ENCODE measurements at regions not wholly inside any gene's neighbourhood (a gene's known extent, or its start where the extent isn't known, plus 50 kb on each side); places are given as distances from the start of the nearest gene placed in this dataset.

- Histone ChIP-seq H3K4me3 (replicated peaks in 1 of 3; ENCODE audit: low read depth in 2 of 3, low read length in 3 of 3) (no peak overlapping the region), H2AFZ (ENCODE audit: insufficient read depth, low read depth, low read length, poor library complexity, severe bottlenecking) (no peak overlapping the region), H3K27me3 (ENCODE audit: control insufficient read depth in 2 of 2, insufficient read depth in 2 of 2, low read length in 2 of 2) (peaks cover 0 to 4% of the 10 kb centered on the region in 2 donors), H3K36me3 (replicated peaks in 1 of 2; ENCODE audit: control insufficient read depth in 1 of 2, insufficient read depth in 2 of 2, low read length in 2 of 2) (no peaks in the 10 kb centered on the region), H3K4me2 (replicated peaks; ENCODE audit: extremely low read depth, low read length, poor library complexity, severe bottlenecking) (no peak overlapping the region), H3K9me3 (replicated peaks in 1 of 2; ENCODE audit: control insufficient read depth in 1 of 2, insufficient read depth in 1 of 2, low read length in 2 of 2) (no peaks in the 10 kb centered on the region), H3K4me1 (ENCODE audit: control insufficient read depth in 1 of 2, insufficient read depth in 2 of 2, low read length in 2 of 2) (peaks cover 4 to 5% of the 10 kb centered on the region in 2 donors), H3K79me2 (ENCODE audit: insufficient read depth, low read length) (no peaks in the 10 kb centered on the region), H3K27ac (ENCODE audit: low read depth in 1 of 2, low read length in 2 of 2) (no peak overlapping the region), H4K20me1 (ENCODE audit: insufficient read depth, low read length) (no peaks in the 10 kb centered on the region), H3K9ac (ENCODE audit: insufficient read depth, low read length, poor library complexity, severe bottlenecking) (no peak overlapping the region)
- Mint-ChIP-seq H3K27ac (no peak overlapping the region), H3K4me1 (peaks cover 6% of the 10 kb centered on the region), H3K27me3 (ENCODE audit: low read depth in 3 of 3) (peaks cover 6 to 24% (median 22%) of the 10 kb centered on the region in 3 donors), H3K9me3 (peaks cover 0 to 8% (median 0%) of the 10 kb centered on the region in 7 donors), H3K36me3 (peaks cover 0 to 1% of the 10 kb centered on the region in 2 donors), H3K4me3 (no peak overlapping the region)
- 100% methylated on average over 1 of the region's 8 CpGs for WGBS (ENCODE audit: insufficient coverage)
- DNase-seq: no peak
- intact Hi-C loops (cut with micrococcal nuclease): no loop called here
- TF ChIP-seq, protein P1, sequence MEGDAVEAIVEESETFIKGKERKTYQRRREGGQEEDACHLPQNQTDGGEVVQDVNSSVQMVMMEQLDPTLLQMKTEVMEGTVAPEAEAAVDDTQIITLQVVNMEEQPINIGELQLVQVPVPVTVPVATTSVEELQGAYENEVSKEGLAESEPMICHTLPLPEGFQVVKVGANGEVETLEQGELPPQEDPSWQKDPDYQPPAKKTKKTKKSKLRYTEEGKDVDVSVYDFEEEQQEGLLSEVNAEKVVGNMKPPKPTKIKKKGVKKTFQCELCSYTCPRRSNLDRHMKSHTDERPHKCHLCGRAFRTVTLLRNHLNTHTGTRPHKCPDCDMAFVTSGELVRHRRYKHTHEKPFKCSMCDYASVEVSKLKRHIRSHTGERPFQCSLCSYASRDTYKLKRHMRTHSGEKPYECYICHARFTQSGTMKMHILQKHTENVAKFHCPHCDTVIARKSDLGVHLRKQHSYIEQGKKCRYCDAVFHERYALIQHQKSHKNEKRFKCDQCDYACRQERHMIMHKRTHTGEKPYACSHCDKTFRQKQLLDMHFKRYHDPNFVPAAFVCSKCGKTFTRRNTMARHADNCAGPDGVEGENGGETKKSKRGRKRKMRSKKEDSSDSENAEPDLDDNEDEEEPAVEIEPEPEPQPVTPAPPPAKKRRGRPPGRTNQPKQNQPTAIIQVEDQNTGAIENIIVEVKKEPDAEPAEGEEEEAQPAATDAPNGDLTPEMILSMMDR (IDR thresholded peaks at IDR 0.05): no peak
Observed at GRCh38 chr10:123445261-123445775, 220.8 kb upstream of the GPR26 start.

- H3K27me3 Mint-ChIP-seq (ENCODE audit: low read depth in 3 of 3): peaks cover 9 to 29% (median 23%) of the 10 kb centered on the region in 3 donors
- 87% methylated on average over 5 of the region's 10 CpGs for WGBS (ENCODE audit: insufficient coverage)
- TF ChIP-seq, protein P1 (IDR thresholded peaks at IDR 0.05): no peak
- H3K4me2 ChIP-seq (replicated peaks; ENCODE audit: extremely low read depth, low read length, poor library complexity, severe bottlenecking): no peak overlapping the region
- H3K9me3 Mint-ChIP-seq: peaks cover 0 to 4% (median 0%) of the 10 kb centered on the region in 7 donors
- no peak overlapping the region for H3K27ac Mint-ChIP-seq
- DNase-seq: no peak
- H3K79me2 ChIP-seq (ENCODE audit: insufficient read depth, low read length): no peaks in the 10 kb centered on the region
- no peak overlapping the region for H3K9ac ChIP-seq (ENCODE audit: insufficient read depth, low read length, poor library complexity, severe bottlenecking)
- no peak overlapping the region for H2AFZ ChIP-seq (ENCODE audit: insufficient read depth, low read depth, low read length, poor library complexity, severe bottlenecking)
- intact Hi-C loops (cut with micrococcal nuclease): no loop called here
- H3K4me1 ChIP-seq (ENCODE audit: control insufficient read depth in 1 of 2, insufficient read depth in 2 of 2, low read length in 2 of 2): no peaks in the 10 kb centered on the region
- no peaks in the 10 kb centered on the region for H3K4me1 Mint-ChIP-seq
- no peaks in the 10 kb centered on the region for H3K9me3 ChIP-seq (replicated peaks in 1 of 2; ENCODE audit: control insufficient read depth in 1 of 2, insufficient read depth in 1 of 2, low read length in 2 of 2)
- H4K20me1 ChIP-seq (ENCODE audit: insufficient read depth, low read length): no peaks in the 10 kb centered on the region
- peaks cover 6 to 15% of the 10 kb centered on the region in 2 donors for H3K27me3 ChIP-seq (ENCODE audit: control insufficient read depth in 2 of 2, insufficient read depth in 2 of 2, low read length in 2 of 2)
- H3K4me3 ChIP-seq (replicated peaks in 1 of 3; ENCODE audit: low read depth in 2 of 3, low read length in 3 of 3): no peak overlapping the region
- peaks cover 0 to 1% of the 10 kb centered on the region in 2 donors for H3K36me3 Mint-ChIP-seq
- H3K4me3 Mint-ChIP-seq: no peak overlapping the region
- no peak overlapping the region for H3K27ac ChIP-seq (ENCODE audit: low read depth in 1 of 2, low read length in 2 of 2)
- no peaks in the 10 kb centered on the region for H3K36me3 ChIP-seq (replicated peaks in 1 of 2; ENCODE audit: control insufficient read depth in 1 of 2, insufficient read depth in 2 of 2, low read length in 2 of 2)
Observed at GRCh38 chr10:123446449-123447156, 219.6 kb upstream of the GPR26 start.
